ENCODE measurements at regions not wholly inside any gene's neighbourhood (a gene's known extent, or its start where the extent isn't known, plus 50 kb on each side); places are given as distances from the start of the nearest gene placed in this dataset.
A peak's percentile ranks its signal among the peaks of the same experiment; 100 is the strongest.

- no peaks in the 10 kb centered on the region for H3K27me3 ChIP-seq
- no peak overlapping the region for H3K4me3 ChIP-seq
- H3K4me1 ChIP-seq, result no peaks in the 10 kb centered on the region
- intact Hi-C loops (cut with DNase I), result no loop called here
- TF ChIP-seq, protein P1, sequence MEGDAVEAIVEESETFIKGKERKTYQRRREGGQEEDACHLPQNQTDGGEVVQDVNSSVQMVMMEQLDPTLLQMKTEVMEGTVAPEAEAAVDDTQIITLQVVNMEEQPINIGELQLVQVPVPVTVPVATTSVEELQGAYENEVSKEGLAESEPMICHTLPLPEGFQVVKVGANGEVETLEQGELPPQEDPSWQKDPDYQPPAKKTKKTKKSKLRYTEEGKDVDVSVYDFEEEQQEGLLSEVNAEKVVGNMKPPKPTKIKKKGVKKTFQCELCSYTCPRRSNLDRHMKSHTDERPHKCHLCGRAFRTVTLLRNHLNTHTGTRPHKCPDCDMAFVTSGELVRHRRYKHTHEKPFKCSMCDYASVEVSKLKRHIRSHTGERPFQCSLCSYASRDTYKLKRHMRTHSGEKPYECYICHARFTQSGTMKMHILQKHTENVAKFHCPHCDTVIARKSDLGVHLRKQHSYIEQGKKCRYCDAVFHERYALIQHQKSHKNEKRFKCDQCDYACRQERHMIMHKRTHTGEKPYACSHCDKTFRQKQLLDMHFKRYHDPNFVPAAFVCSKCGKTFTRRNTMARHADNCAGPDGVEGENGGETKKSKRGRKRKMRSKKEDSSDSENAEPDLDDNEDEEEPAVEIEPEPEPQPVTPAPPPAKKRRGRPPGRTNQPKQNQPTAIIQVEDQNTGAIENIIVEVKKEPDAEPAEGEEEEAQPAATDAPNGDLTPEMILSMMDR (IDR thresholded peaks at IDR 0.05), result no peak
- no peaks in the 10 kb centered on the region for H3K9me3 ChIP-seq
- ATAC-seq (no peak), DNase-seq (no peak)
- H3K27ac ChIP-seq, result no peak overlapping the region
- no peaks in the 10 kb centered on the region for H3K36me3 ChIP-seq
Measured at GRCh38 chr18:51778115-51778514, 561.9 kb upstream of the DCC start.

DNA sequence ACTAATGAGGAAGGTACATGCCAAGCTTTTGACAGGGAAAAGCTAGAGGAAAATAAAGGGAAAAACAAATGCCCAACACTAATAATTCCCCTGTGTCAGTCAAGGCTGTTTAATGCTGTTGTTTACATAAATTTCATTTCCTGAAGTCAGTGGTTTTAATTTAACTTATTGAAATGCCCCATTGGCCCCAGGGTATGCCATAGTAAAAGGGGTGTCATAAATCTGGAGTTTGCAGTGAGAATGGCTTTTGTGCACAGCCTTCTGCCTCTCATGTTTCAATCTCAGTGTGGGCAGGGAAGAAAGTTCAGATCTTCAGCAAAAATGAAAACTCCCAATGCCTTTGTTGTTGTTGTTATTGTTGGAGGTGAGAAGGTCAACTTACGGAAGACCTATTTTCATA, 550.1 kb upstream of the DCC start:
- no peak for ATAC-seq
- intact Hi-C loops (cut with DNase I), result no loop called here
- Histone ChIP-seq H3K9me3 (no peaks in the 10 kb centered on the region), H3K4me1 (no peaks in the 10 kb centered on the region), H3K36me3 (no peaks in the 10 kb centered on the region), H3K27ac (no peak overlapping the region), H3K27me3 (no peaks in the 10 kb centered on the region), H3K4me3 (no peak overlapping the region)
- TF ChIP-seq, protein P1 (IDR thresholded peaks at IDR 0.05), result no peak
- DNase-seq, result no peak

DNA sequence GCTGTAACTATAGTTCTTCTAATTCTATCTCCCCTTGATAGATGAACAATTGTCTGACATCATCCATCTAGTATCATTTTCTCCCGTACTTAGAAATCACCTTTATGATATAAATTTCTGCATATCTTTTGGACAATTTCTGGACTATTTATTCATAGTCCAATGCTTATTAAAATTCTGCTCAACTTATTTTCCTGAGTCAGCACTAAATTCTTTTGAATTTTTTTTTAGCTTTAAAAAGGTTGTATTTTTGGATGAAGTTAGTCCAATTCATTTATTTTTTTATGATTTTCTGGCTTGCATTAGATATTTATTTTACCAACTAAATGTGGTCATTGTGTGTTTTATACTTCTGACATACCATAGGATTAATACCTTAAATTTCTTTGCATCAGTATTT, 538.5 kb upstream of the DCC start:
- H3K27me3 ChIP-seq, result no peaks in the 10 kb centered on the region
- peaks cover 0 to 11% of the 10 kb centered on the region in 2 donors for H3K9me3 ChIP-seq
- intact Hi-C loops (cut with DNase I), result no loop called here
- no peak for DNase-seq
- no peak overlapping the region for H3K4me3 ChIP-seq
- no peaks in the 10 kb centered on the region for H3K4me1 ChIP-seq
- H3K36me3 ChIP-seq, result no peaks in the 10 kb centered on the region
- TF ChIP-seq, protein P1 (IDR thresholded peaks at IDR 0.05), result no peak
- no peak for ATAC-seq
- no peak overlapping the region for H3K27ac ChIP-seq

DNA sequence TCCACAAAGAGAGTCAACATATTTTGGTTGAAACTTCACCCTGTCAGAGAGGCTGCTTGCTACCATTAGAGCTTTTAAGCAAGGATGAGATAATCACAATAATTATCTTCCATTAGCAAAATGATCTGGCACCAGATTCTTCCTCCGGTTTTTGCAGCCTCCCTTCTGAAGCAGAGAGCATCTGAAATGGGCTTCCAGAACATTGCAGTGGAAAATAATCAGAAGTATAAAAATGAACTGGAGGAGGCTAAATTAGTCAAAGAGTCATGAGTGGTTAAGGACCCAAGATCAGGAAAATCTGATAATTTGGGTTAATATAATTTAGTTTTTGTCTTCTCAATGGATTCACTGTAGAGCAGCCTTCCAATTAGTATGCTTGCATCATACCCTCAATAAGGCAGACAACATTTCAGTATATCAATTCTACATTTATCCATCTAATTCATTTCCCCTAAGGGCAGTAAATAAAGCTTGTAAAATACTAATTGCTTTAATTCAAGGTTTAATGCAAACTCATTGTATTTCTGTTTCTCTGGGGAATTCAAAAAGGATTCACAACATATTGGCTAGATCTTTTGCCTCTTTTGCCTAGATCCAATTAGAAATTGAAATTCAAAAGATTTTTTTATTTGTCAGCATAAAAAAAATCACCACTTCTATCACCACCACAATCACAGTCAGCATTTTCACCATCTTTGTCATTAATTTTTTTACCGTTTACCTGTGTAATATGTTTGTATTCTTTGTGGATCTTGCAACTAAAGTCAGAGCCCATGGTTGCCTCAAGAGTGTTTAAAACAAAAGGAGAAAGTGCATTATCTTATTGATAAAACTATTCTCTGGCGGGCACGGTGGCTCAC, 537.2 kb upstream of the DCC start:
- H3K4me3 ChIP-seq, result no peak overlapping the region
- no peak for ATAC-seq
- intact Hi-C loops (cut with DNase I), result no loop called here
- DNase-seq, result no peak
- no peaks in the 10 kb centered on the region for H3K4me1 ChIP-seq
- no peaks in the 10 kb centered on the region for H3K27me3 ChIP-seq
- TF ChIP-seq, protein P1 (IDR thresholded peaks at IDR 0.05), result no peak
- no peak overlapping the region for H3K27ac ChIP-seq
- peaks cover 0 to 11% of the 10 kb centered on the region in 2 donors for H3K9me3 ChIP-seq
- no peaks in the 10 kb centered on the region for H3K36me3 ChIP-seq

- TF ChIP-seq, protein P1 (IDR thresholded peaks at IDR 0.05), result no peak
Measured at GRCh38 chr18:51807336-51807735, 532.7 kb upstream of the DCC start.

More at GRCh38 chr18:51807336-51807735, 532.7 kb upstream of the DCC start:
- Histone ChIP-seq H3K4me1 (no peaks in the 10 kb centered on the region), H3K36me3 (no peaks in the 10 kb centered on the region), H3K27ac (no peak overlapping the region), H3K4me3 (no peak overlapping the region), H3K9me3 (no peaks in the 10 kb centered on the region), H3K27me3 (no peaks in the 10 kb centered on the region)
- intact Hi-C loops (cut with DNase I), result no loop called here
- DNase-seq (peak in 1 of 4 donors; percentile 6), ATAC-seq (no peak)
